Activated CD8-positive, alpha-beta memory T cell treated with anti-CD3 and anti-CD28 coated beads, Interleukin-2, amount 10 ng/mL, durations not matched to agents 7 days and 5 days (primary cell): ENCODE measurements at regions not wholly inside any gene's neighbourhood (a gene's known extent, or its start where the extent isn't known, plus 50 kb on each side); places are given as distances from the start of the nearest gene placed in this dataset.

Experiments used
- ATAC-seq: fragments of 150-1000 bp; cut with Tn5 transposase; one replicate; pipeline ENCODE4 v1.10.0; 2021; ENCODE audit warnings: moderate library complexity
- CTCF ChIA-PET: fragments of 350-600 bp; sonication (Branson Sonifier 250); formaldehyde crosslinking; loops from one replicate; lab custom pipeline; 2021; ENCODE audit warnings: antibody characterized with exemption; lab: Charles Lee
- DNase-seq: peaks from one replicate; pipeline ENCODE4 v3.0.0-alpha.2; 2020
- H3K27ac Mint-ChIP-seq: one replicate; pipeline ENCODE4 v1.8.0; 2021; ENCODE audit warnings: mild to moderate bottlenecking, mixed read lengths
- H3K27me3 Mint-ChIP-seq: one replicate; pipeline ENCODE4 v1.8.0; 2021; ENCODE audit warnings: mixed read lengths
- H3K36me3 Mint-ChIP-seq: one replicate; pipeline ENCODE4 v1.8.0; 2021; ENCODE audit warnings: mild to moderate bottlenecking, mixed read lengths
- H3K4me1 Mint-ChIP-seq: one replicate; pipeline ENCODE4 v1.8.0; 2021; ENCODE audit warnings: mixed read lengths
- H3K4me3 Mint-ChIP-seq: one replicate; pipeline ENCODE4 v1.8.0; 2021; ENCODE audit warnings: mild to moderate bottlenecking, moderate library complexity, mixed read lengths
- H3K9me3 Mint-ChIP-seq: one replicate; pipeline ENCODE4 v1.8.0; 2022; ENCODE audit warnings: low read depth, mixed read lengths

GRCh38 chr4:143046906-143047305 is 137.8 kb upstream of the USP38 start:
- H3K27me3 Mint-ChIP-seq = peaks cover 3% of the 10 kb centered on the region

GRCh38 chr4:143054971-143055370 is 129.7 kb upstream of the USP38 start:
- ATAC-seq = no peak

More at GRCh38 chr4:143046906-143047305, 137.8 kb upstream of the USP38 start:
- no peaks in the 10 kb centered on the region for H3K4me1 Mint-ChIP-seq
- ATAC-seq (no peak), DNase-seq (no peak)
- H3K4me3 Mint-ChIP-seq = no peak overlapping the region
- no peak overlapping the region for H3K27ac Mint-ChIP-seq
- no peaks in the 10 kb centered on the region for H3K9me3 Mint-ChIP-seq
- CTCF ChIA-PET = no interaction called here
- no peaks in the 10 kb centered on the region for H3K36me3 Mint-ChIP-seq

GRCh38 chr4:143055997-143056396 is 128.7 kb upstream of the USP38 start:
- H3K4me1 Mint-ChIP-seq = no peaks in the 10 kb centered on the region
- no peak overlapping the region for H3K4me3 Mint-ChIP-seq

More at GRCh38 chr4:143054971-143055370, 129.7 kb upstream of the USP38 start:
- Mint-ChIP-seq H3K36me3 (no peaks in the 10 kb centered on the region), H3K9me3 (no peaks in the 10 kb centered on the region), H3K4me3 (no peak overlapping the region), H3K4me1 (no peaks in the 10 kb centered on the region), H3K27me3 (no peaks in the 10 kb centered on the region), H3K27ac (no peak overlapping the region)
- no peak for DNase-seq
- CTCF ChIA-PET = no interaction called here

GRCh38 chr4:143071351-143071750 is 113.4 kb upstream of the USP38 start:
- no peak for DNase-seq
- ATAC-seq = no peak
- no peaks in the 10 kb centered on the region for H3K27me3 Mint-ChIP-seq
- H3K4me1 Mint-ChIP-seq = no peaks in the 10 kb centered on the region
- H3K36me3 Mint-ChIP-seq = no peaks in the 10 kb centered on the region
- no peak overlapping the region for H3K4me3 Mint-ChIP-seq
- H3K27ac Mint-ChIP-seq = no peak overlapping the region
- no peaks in the 10 kb centered on the region for H3K9me3 Mint-ChIP-seq
- CTCF ChIA-PET = no interaction called here

More at GRCh38 chr4:143055997-143056396, 128.7 kb upstream of the USP38 start:
- DNase-seq = no peak
- Mint-ChIP-seq H3K27me3 (no peaks in the 10 kb centered on the region), H3K27ac (no peak overlapping the region), H3K36me3 (no peaks in the 10 kb centered on the region), H3K9me3 (no peaks in the 10 kb centered on the region)
- CTCF ChIA-PET = no interaction called here
- no peak for ATAC-seq

GRCh38 chr4:143076723-143077122 is 108.0 kb upstream of the USP38 start:
- Mint-ChIP-seq H3K4me3 (no peak overlapping the region), H3K9me3 (no peaks in the 10 kb centered on the region), H3K36me3 (no peaks in the 10 kb centered on the region), H3K4me1 (no peaks in the 10 kb centered on the region), H3K27me3 (peaks cover 4% of the 10 kb centered on the region), H3K27ac (no peak overlapping the region)
- ATAC-seq (no peak), DNase-seq (no peak)
- CTCF ChIA-PET = no interaction called here

- Mint-ChIP-seq H3K4me1 (no peaks in the 10 kb centered on the region), H3K36me3 (no peaks in the 10 kb centered on the region), H3K27me3 (peaks cover 6% of the 10 kb centered on the region), H3K4me3 (no peak overlapping the region), H3K9me3 (no peaks in the 10 kb centered on the region), H3K27ac (no peak overlapping the region)
- ATAC-seq (no peak), DNase-seq (no peak)
- CTCF ChIA-PET = no interaction called here
These were observed 102.0 kb upstream of the USP38 start for GRCh38 chr4:143082701-143083100.

GRCh38 chr4:143083756-143084472 is 100.8 kb upstream of the USP38 start:
- Mint-ChIP-seq H3K27me3 (peaks cover 7% of the 10 kb centered on the region), H3K9me3 (no peaks in the 10 kb centered on the region), H3K4me1 (no peaks in the 10 kb centered on the region), H3K36me3 (no peaks in the 10 kb centered on the region), H3K4me3 (no peak overlapping the region), H3K27ac (no peak overlapping the region)
- CTCF ChIA-PET = no interaction called here
- DNase-seq = no peak
- ATAC-seq = no peak

- DNase-seq = no peak
- no peaks in the 10 kb centered on the region for H3K4me1 Mint-ChIP-seq
- H3K9me3 Mint-ChIP-seq = no peaks in the 10 kb centered on the region
- no peak for ATAC-seq
- no peak overlapping the region for H3K4me3 Mint-ChIP-seq
- H3K27me3 Mint-ChIP-seq = peaks cover 8% of the 10 kb centered on the region
- H3K27ac Mint-ChIP-seq = no peak overlapping the region
- CTCF ChIA-PET = no interaction called here
- H3K36me3 Mint-ChIP-seq = no peaks in the 10 kb centered on the region
These were observed 100.2 kb upstream of the USP38 start for GRCh38 chr4:143084566-143084965.

- DNase-seq = no peak
- Mint-ChIP-seq H3K27ac (no peak overlapping the region), H3K4me1 (no peaks in the 10 kb centered on the region), H3K9me3 (no peaks in the 10 kb centered on the region), H3K36me3 (no peaks in the 10 kb centered on the region), H3K4me3 (no peak overlapping the region), H3K27me3 (peaks cover 4% of the 10 kb centered on the region)
- no peak for ATAC-seq
- CTCF ChIA-PET = no interaction called here
These were observed 99.5 kb upstream of the USP38 start for GRCh38 chr4:143085224-143085623.

- no peak overlapping the region for H3K27ac Mint-ChIP-seq
- ATAC-seq = no peak
- CTCF ChIA-PET = no interaction called here
- H3K36me3 Mint-ChIP-seq = no peaks in the 10 kb centered on the region
- no peaks in the 10 kb centered on the region for H3K4me1 Mint-ChIP-seq
- H3K4me3 Mint-ChIP-seq = no peak overlapping the region
- peaks cover 4% of the 10 kb centered on the region for H3K27me3 Mint-ChIP-seq
- H3K9me3 Mint-ChIP-seq = no peaks in the 10 kb centered on the region
- no peak for DNase-seq
These were observed 99.1 kb upstream of the USP38 start for GRCh38 chr4:143085659-143086058.

- H3K9me3 Mint-ChIP-seq = no peaks in the 10 kb centered on the region
- DNase-seq = no peak
These were observed 95.4 kb upstream of the USP38 start for GRCh38 chr4:143089291-143089690.

GRCh38 chr4:143089847-143090246 is 94.9 kb upstream of the USP38 start:
- Mint-ChIP-seq H3K36me3 (no peaks in the 10 kb centered on the region), H3K27me3 (peaks cover 4% of the 10 kb centered on the region), H3K4me3 (no peak overlapping the region), H3K9me3 (no peaks in the 10 kb centered on the region), H3K4me1 (no peaks in the 10 kb centered on the region), H3K27ac (no peak overlapping the region)
- ATAC-seq (no peak), DNase-seq (no peak)
- CTCF ChIA-PET = no interaction called here

More at GRCh38 chr4:143089291-143089690, 95.4 kb upstream of the USP38 start:
- Mint-ChIP-seq H3K27me3 (peaks cover 4% of the 10 kb centered on the region), H3K27ac (no peak overlapping the region), H3K4me3 (no peak overlapping the region), H3K4me1 (no peaks in the 10 kb centered on the region), H3K36me3 (no peaks in the 10 kb centered on the region)
- no peak for ATAC-seq
- CTCF ChIA-PET = no interaction called here

- H3K27ac Mint-ChIP-seq = no peak overlapping the region
- DNase-seq = no peak
- no peaks in the 10 kb centered on the region for H3K4me1 Mint-ChIP-seq
- no peak overlapping the region for H3K4me3 Mint-ChIP-seq
- no peaks in the 10 kb centered on the region for H3K36me3 Mint-ChIP-seq
- H3K9me3 Mint-ChIP-seq = no peaks in the 10 kb centered on the region
- CTCF ChIA-PET = interaction anchor here (0.8 kb wide), 1 partner anchor 64 kb away, joined by 3 read pairs; no protein-coding TSS in a partner anchor
- peaks cover 2% of the 10 kb centered on the region for H3K27me3 Mint-ChIP-seq
- no peak for ATAC-seq
These were observed 92.9 kb upstream of the USP38 start for GRCh38 chr4:143091862-143092261.

GRCh38 chr4:143095447-143095846 is 89.3 kb upstream of the USP38 start:
- Mint-ChIP-seq H3K4me1 (no peaks in the 10 kb centered on the region), H3K27me3 (no peaks in the 10 kb centered on the region), H3K36me3 (no peaks in the 10 kb centered on the region), H3K4me3 (no peak overlapping the region), H3K9me3 (no peaks in the 10 kb centered on the region), H3K27ac (no peak overlapping the region)
- ATAC-seq (no peak), DNase-seq (no peak)
- CTCF ChIA-PET = no interaction called here
